T-helper 1 cell (primary cell): ENCODE measurements at regions not wholly inside any gene's neighbourhood (a gene's known extent, or its start where the extent isn't known, plus 50 kb on each side); places are given as distances from the start of the nearest gene placed in this dataset.
"Not testable (repeated sequence)": the region's sequence is repeated elsewhere in the genome, so short reads cannot be mapped to it uniquely, and the experiment has no call there.

Source experiments
- DNase-seq, 5 donors: peaks; one replicate each; pipeline ENCODE4 v3.0.0-alpha.2; 2012 to 2020

- no peak for DNase-seq
Measured at GRCh38 chr1:29767769-29768425, 531.6 kb downstream of the PTPRU start.

- DNase-seq: no peak
Measured at GRCh38 chr1:29767088-29767685, 530.9 kb downstream of the PTPRU start.

- DNase-seq: no peak
Measured at GRCh38 chr1:29762635-29763034, 526.3 kb downstream of the PTPRU start.

- DNase-seq: no peak
Measured at GRCh38 chr1:29761159-29761928, 525.0 kb downstream of the PTPRU start.

GRCh38 chr1:29760067-29760564 lies 523.8 kb downstream of the PTPRU start:
- DNase-seq: no peak

- DNase-seq: no peak
Measured at GRCh38 chr1:29758781-29759499, 522.6 kb downstream of the PTPRU start.

GRCh38 chr1:29757866-29758780 lies 521.8 kb downstream of the PTPRU start:
- DNase-seq: no peak

GRCh38 chr1:29756901-29757725 lies 520.8 kb downstream of the PTPRU start:
- DNase-seq: no peak

GRCh38 chr1:29756498-29756897 lies 520.2 kb downstream of the PTPRU start:
- DNase-seq: no peak

- DNase-seq: no peak
Measured at GRCh38 chr1:29756085-29756484, 519.8 kb downstream of the PTPRU start.

GRCh38 chr1:29755412-29756015 lies 519.2 kb downstream of the PTPRU start:
- DNase-seq: not testable (repeated sequence)

GRCh38 chr1:29754573-29755375 lies 518.5 kb downstream of the PTPRU start:
- no peak for DNase-seq

GRCh38 chr1:29753771-29754572 lies 517.6 kb downstream of the PTPRU start:
- DNase-seq: no peak

- no peak for DNase-seq
Measured at GRCh38 chr1:29753244-29753643, 516.9 kb downstream of the PTPRU start.

- DNase-seq: no peak
Measured at GRCh38 chr1:29752141-29752540, 515.8 kb downstream of the PTPRU start.

GRCh38 chr1:29749024-29749945 lies 513.0 kb downstream of the PTPRU start:
- no peak for DNase-seq

GRCh38 chr1:29747196-29747595 lies 510.9 kb downstream of the PTPRU start:
- no peak for DNase-seq
